Fibroblast of lung (primary cell): ENCODE measurements at regions not wholly inside any gene's neighbourhood (a gene's known extent, or its start where the extent isn't known, plus 50 kb on each side); places are given as distances from the start of the nearest gene placed in this dataset.
"Not testable (repeated sequence)": the region's sequence is repeated elsewhere in the genome, so short reads cannot be mapped to it uniquely, and the experiment has no call there.

Experiments
- DNase-seq, 2 donors: peaks; one replicate each; pipeline versions ENCODE4 v3.0.0 to v3.0.0-alpha.2; 2010; ENCODE audit warnings: low read depth in 2 of 2
- H2AFZ ChIP-seq: 2 replicates; pipeline ENCODE4 v1.5.1; 2012; ENCODE audit warnings: low read length, control low read depth, inconsistent platforms
- H3K27ac ChIP-seq: 2 replicates; pipeline ENCODE4 v1.5.1; 2011; ENCODE audit warnings: low read length, control low read depth; ENCODE audit not compliant: insufficient read depth
- H3K27me3 ChIP-seq: 2 replicates; pipeline ENCODE4 v1.5.1; 2011; ENCODE audit warnings: mild to moderate bottlenecking, low read length; ENCODE audit not compliant: control insufficient read depth, insufficient read depth
- H3K36me3 ChIP-seq: 2 replicates; pipeline ENCODE4 v1.5.1; 2011; ENCODE audit warnings: low read length; ENCODE audit not compliant: control insufficient read depth, insufficient read depth
- H3K4me1 ChIP-seq: 2 replicates; pipeline ENCODE4 v1.5.1; 2011; ENCODE audit warnings: low read length; ENCODE audit not compliant: control insufficient read depth, insufficient read depth; ENCODE audit errors: extremely low read depth
- H3K4me2 ChIP-seq: 2 replicates; pipeline ENCODE4 v1.5.1; 2011; ENCODE audit warnings: low read length, control low read depth; ENCODE audit not compliant: insufficient read depth; ENCODE audit errors: extremely low read depth
- H3K4me3 ChIP-seq, 4 experiments: fragments of 200-600 bp in 1 of 4; sonication (generic) in 1 of 4; replicated peaks in 1 of 4; 2 replicates each; pipeline ENCODE4 v1.5.1; 2011 to 2016; ENCODE audit warnings: low read length in 4 of 4, low read depth in 3 of 4, mild to moderate bottlenecking in 3 of 4, control low read depth in 2 of 4, inconsistent platforms in 1 of 4, mixed read lengths in 1 of 4; ENCODE audit not compliant: insufficient read depth in 1 of 4; ENCODE audit errors: control extremely low read depth in 1 of 4
- H3K79me2 ChIP-seq: 2 replicates; pipeline ENCODE4 v1.5.1; 2012; ENCODE audit warnings: mild to moderate bottlenecking, low read length, inconsistent platforms; ENCODE audit not compliant: control insufficient read depth, insufficient read depth
- H3K9ac ChIP-seq: 2 replicates; pipeline ENCODE4 v1.5.1; 2011; ENCODE audit warnings: mild to moderate bottlenecking, low read length, control low read depth; ENCODE audit not compliant: insufficient read depth
- H3K9me3 ChIP-seq: 2 replicates; pipeline ENCODE4 v1.5.1; 2012; ENCODE audit warnings: low read depth, low read length; ENCODE audit not compliant: control insufficient read depth, insufficient read depth
- H4K20me1 ChIP-seq: 2 replicates; pipeline ENCODE4 v1.5.1; 2011; ENCODE audit warnings: low read length; ENCODE audit not compliant: control insufficient read depth, insufficient read depth; ENCODE audit errors: extremely low read depth
- CTCF ChIP-seq, 2 donors: IDR thresholded peaks in 1 of 2; conservative IDR thresholded peaks in 1 of 2; 1 replicate in 1 of 2; 2 replicates in 1 of 2; pipeline ENCODE4 v1.5.1; 2011 to 2012; ENCODE audit warnings: low read length in 2 of 2, control low read depth in 1 of 2, inconsistent platforms in 1 of 2, low read depth in 1 of 2, mild to moderate bottlenecking in 1 of 2
- EZH2 ChIP-seq: IDR thresholded peaks from 2 replicates; pipeline ENCODE4 v1.5.1; 2012; ENCODE audit warnings: low read length, control low read depth, mild to moderate bottlenecking; ENCODE audit errors: missing control alignments

- Histone ChIP-seq H3K79me2 (no peaks in the 10 kb centered on the region), H3K9me3 (no peaks in the 10 kb centered on the region), H3K4me3 (no peak overlapping the region), H3K9ac (no peak overlapping the region), H3K27me3 (no peaks in the 10 kb centered on the region), H2AFZ (no peak overlapping the region), H3K36me3 (no peaks in the 10 kb centered on the region), H3K4me2 (no peak overlapping the region), H4K20me1 (no peaks in the 10 kb centered on the region), H3K27ac (no peak overlapping the region), H3K4me1 (no peaks in the 10 kb centered on the region)
- no peak for TF ChIP-seq EZH2
- no peak for TF ChIP-seq CTCF (conservative IDR thresholded peaks at IDR 0.05 in 1 of 2, IDR thresholded peaks at IDR 0.05 in 1 of 2; ENCODE audit: low read depth in 1 of 2, low read length in 2 of 2)
- DNase-seq, result no peak
These were observed 401.4 kb downstream of the TNS3 start for GRCh38 chr7:47180516-47180826.

- Histone ChIP-seq H3K4me2 (no peak overlapping the region), H3K27ac (no peak overlapping the region), H3K27me3 (no peaks in the 10 kb centered on the region), H3K9me3 (no peaks in the 10 kb centered on the region), H3K4me3 (no peak overlapping the region), H3K79me2 (no peaks in the 10 kb centered on the region), H3K4me1 (no peaks in the 10 kb centered on the region), H3K36me3 (no peaks in the 10 kb centered on the region), H4K20me1 (no peaks in the 10 kb centered on the region), H3K9ac (no peak overlapping the region), H2AFZ (no peak overlapping the region)
- no peak for TF ChIP-seq EZH2
- peak; percentile 97 for TF ChIP-seq CTCF (conservative IDR thresholded peaks at IDR 0.05 in 1 of 2, IDR thresholded peaks at IDR 0.05 in 1 of 2; ENCODE audit: low read depth in 1 of 2, low read length in 2 of 2)
- DNase-seq, result peak; percentile 45 to 79
These were observed 401.9 kb downstream of the TNS3 start for GRCh38 chr7:47179812-47180515.

GRCh38 chr7:47172602-47173539 is 409.0 kb downstream of the TNS3 start:
- not testable (repeated sequence) for H3K36me3 ChIP-seq, H3K27ac ChIP-seq, H3K79me2 ChIP-seq, H3K9ac ChIP-seq, DNase-seq, H2AFZ ChIP-seq, H3K4me3 ChIP-seq, H3K27me3 ChIP-seq, H3K4me2 ChIP-seq, H3K9me3 ChIP-seq, H3K4me1 ChIP-seq, H4K20me1 ChIP-seq
